ENCODE measurements at regions not wholly inside any gene's neighbourhood (a gene's known extent, or its start where the extent isn't known, plus 50 kb on each side); places are given as distances from the start of the nearest gene placed in this dataset.
"Not testable (repeated sequence)": the region's sequence is repeated elsewhere in the genome, so short reads cannot be mapped to it uniquely, and the experiment has no call there.

DNA sequence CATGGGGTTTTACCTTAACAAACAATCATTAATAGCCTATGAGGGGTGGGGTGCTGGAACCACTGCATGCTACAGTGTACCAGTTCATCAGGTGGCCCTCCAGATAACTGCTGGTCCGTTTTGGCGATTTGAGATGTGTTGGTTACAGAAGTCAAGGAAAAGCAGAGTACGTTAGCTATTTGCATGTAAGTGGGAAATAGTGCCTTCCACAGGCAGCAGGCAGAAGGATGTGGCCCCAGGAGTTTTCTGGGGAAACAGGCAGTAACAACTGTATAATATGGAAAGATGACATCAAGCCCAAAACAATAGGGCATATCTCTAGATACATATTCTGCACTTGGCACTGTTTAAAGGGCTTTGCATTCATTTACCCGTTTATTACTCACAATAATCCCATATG, 245.7 kb downstream of the COL4A1 start:
- DNase-seq: no peak
- Mint-ChIP-seq H3K4me3 (no peak overlapping the region), H3K4me1 (no peaks in the 10 kb centered on the region), H3K9me3 (no peaks in the 10 kb centered on the region), H3K27ac (no peak overlapping the region), H3K36me3 (ENCODE audit: low read depth) (no peaks in the 10 kb centered on the region), H3K27me3 (no peaks in the 10 kb centered on the region)
- intact Hi-C loops (cut with micrococcal nuclease): no loop called here

DNA sequence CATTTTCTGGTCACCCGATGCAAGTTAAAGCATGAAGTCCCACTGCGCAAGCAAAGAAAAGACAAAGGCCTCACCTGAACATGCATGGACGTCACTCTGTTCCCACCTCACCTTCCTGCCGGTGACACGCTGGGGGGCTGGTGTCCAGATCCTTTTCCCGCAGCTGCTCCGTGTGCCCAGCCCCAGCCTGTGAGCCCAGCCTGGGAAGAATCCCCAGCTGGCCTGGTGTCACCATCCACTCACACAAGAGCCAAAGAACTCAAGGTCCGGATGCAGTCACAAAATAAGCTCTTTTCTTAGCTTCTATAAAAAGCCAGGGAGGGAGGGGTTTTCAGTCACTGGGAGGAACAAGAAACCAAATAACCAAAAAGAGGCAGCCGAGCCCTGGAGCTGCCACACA, 249.9 kb downstream of the COL4A1 start:
- H3K4me1 Mint-ChIP-seq: peaks cover 6% of the 10 kb centered on the region
- no peak overlapping the region for H3K4me3 Mint-ChIP-seq
- H3K36me3 Mint-ChIP-seq (ENCODE audit: low read depth): no peaks in the 10 kb centered on the region
- H3K27ac Mint-ChIP-seq: no peak overlapping the region
- DNase-seq: no peak
- H3K9me3 Mint-ChIP-seq: no peaks in the 10 kb centered on the region
- intact Hi-C loops (cut with micrococcal nuclease): no loop called here
- no peaks in the 10 kb centered on the region for H3K27me3 Mint-ChIP-seq

DNA sequence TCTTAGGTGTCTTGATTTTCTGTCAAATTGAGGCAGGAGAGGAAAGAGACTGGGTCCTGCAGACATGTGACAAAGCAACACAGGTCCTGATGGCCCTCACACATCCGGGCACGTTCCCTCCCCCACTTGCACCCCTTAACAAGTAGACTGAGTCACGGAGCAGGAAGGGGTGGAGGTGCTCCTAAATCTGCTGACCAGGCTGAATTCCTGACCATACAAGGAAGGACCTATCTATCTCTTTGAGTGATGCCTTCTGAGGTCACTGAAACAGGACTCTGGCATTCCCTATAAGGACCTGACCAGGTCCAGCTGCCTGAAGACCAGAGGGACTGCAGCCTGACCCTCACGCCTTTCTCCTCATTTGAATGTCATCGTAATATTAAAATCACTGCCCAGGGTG, 250.3 kb downstream of the COL4A1 start:
- intact Hi-C loops (cut with micrococcal nuclease): no loop called here
- no peak overlapping the region for H3K4me3 Mint-ChIP-seq

DNA sequence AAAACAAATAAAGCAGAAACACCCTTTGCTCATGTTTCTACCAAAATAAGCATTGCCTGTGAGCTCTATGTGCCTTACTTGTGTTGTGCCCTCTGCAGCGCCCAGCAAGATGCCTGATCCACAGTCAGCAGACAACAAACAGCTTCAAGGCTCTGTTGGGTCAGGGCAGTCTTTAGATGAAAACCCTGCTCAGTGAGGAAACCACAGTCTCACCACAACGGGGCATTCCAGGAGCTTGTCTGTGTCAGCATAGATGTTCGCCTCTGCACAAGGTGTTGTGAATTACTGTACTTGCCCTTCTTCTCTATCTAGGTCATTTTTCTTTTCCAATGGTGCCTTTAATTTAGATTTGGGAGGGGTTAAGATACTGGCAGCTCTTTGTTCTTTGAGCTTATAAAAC, 251.9 kb downstream of the COL4A1 start:
- Mint-ChIP-seq H3K36me3 (ENCODE audit: low read depth) (no peaks in the 10 kb centered on the region), H3K27ac (no peak overlapping the region), H3K27me3 (no peaks in the 10 kb centered on the region), H3K9me3 (no peaks in the 10 kb centered on the region), H3K4me1 (peaks cover 6% of the 10 kb centered on the region), H3K4me3 (no peak overlapping the region)
- peak; percentile 64 for DNase-seq
- intact Hi-C loops (cut with micrococcal nuclease): no loop called here

More for the DNA sequence above, 250.3 kb downstream of the COL4A1 start:
- H3K9me3 Mint-ChIP-seq: no peaks in the 10 kb centered on the region
- H3K27me3 Mint-ChIP-seq: no peaks in the 10 kb centered on the region
- H3K4me1 Mint-ChIP-seq: peaks cover 6% of the 10 kb centered on the region
- H3K27ac Mint-ChIP-seq: no peak overlapping the region
- DNase-seq: no peak
- H3K36me3 Mint-ChIP-seq (ENCODE audit: low read depth): no peaks in the 10 kb centered on the region

DNA sequence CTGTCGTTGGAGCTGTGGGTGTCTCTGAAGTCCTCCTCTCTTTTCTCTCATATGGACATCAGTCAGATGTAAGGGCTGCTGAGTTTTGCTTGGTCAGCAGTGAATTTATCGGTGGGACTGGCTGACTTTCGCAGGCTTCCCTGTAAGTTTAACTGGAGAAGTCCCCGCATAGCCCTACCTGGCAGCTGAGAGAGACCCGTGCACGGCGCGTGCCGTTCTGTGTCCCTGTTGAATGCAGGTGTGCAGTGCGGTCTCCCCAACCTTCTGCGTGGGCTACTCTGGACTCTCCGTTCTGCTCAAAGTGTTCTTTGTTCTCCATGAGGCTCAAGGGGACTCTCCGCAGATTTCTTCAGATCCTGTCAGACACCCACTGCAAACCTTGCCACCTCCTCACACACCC, 252.9 kb downstream of the COL4A1 start:
- H3K27ac Mint-ChIP-seq: no peak overlapping the region

DNA sequence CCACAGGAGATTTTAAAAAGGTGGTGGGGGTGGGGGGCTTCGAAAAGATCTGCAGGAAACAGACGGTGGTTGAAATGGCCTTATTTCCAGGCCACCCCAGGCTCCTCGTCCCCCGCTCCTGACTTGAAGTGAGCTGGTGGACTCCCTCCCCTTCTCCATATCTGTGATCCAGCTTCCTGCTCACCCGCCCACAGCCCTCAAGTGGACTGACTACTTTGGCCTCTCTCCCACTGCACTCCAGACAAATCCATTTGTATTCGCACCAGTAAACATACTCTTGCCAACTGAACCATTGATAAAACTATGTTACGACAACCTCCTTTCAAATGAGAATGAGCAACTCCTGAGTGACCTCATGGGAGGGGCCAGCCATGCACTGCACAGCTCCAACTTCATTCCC, 259.5 kb downstream of the COL4A1 start:
- Mint-ChIP-seq H3K27me3 (peaks cover 14% of the 10 kb centered on the region), H3K9me3 (peaks cover 3% of the 10 kb centered on the region), H3K27ac (no peak overlapping the region), H3K36me3 (ENCODE audit: low read depth) (no peaks in the 10 kb centered on the region), H3K4me1 (no peaks in the 10 kb centered on the region), H3K4me3 (no peak overlapping the region)
- intact Hi-C loops (cut with micrococcal nuclease): no loop called here
- DNase-seq: no peak

More for the DNA sequence above, 252.9 kb downstream of the COL4A1 start:
- Mint-ChIP-seq H3K4me3 (no peak overlapping the region), H3K4me1 (peaks cover 6% of the 10 kb centered on the region), H3K9me3 (no peaks in the 10 kb centered on the region), H3K36me3 (ENCODE audit: low read depth) (no peaks in the 10 kb centered on the region), H3K27me3 (no peaks in the 10 kb centered on the region)
- no peak for DNase-seq
- intact Hi-C loops (cut with micrococcal nuclease): no loop called here

DNA sequence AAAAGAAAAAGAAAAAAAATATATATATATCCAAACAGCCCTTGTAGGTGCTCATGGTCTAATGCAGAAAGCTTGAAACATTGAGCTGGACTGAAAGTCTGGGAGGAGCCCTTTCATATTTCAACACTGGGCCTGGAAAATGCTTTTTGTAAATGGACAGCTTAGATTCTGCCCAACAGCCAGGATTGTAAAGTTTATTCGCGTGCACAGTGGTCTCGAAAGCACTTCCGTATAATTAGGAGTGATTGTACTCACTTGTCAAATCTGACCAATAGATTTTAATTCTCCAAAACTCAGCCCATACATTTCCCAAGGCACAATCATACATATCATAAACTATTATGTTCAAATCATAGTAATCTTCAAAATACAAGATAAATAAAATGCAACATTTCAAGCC, 260.1 kb downstream of the COL4A1 start:
- peaks cover 14% of the 10 kb centered on the region for H3K27me3 Mint-ChIP-seq
- H3K4me1 Mint-ChIP-seq: no peaks in the 10 kb centered on the region
- peaks cover 3% of the 10 kb centered on the region for H3K9me3 Mint-ChIP-seq
- intact Hi-C loops (cut with micrococcal nuclease): no loop called here
- H3K36me3 Mint-ChIP-seq (ENCODE audit: low read depth): no peaks in the 10 kb centered on the region
- no peak overlapping the region for H3K27ac Mint-ChIP-seq
- DNase-seq: no peak
- H3K4me3 Mint-ChIP-seq: no peak overlapping the region

DNA sequence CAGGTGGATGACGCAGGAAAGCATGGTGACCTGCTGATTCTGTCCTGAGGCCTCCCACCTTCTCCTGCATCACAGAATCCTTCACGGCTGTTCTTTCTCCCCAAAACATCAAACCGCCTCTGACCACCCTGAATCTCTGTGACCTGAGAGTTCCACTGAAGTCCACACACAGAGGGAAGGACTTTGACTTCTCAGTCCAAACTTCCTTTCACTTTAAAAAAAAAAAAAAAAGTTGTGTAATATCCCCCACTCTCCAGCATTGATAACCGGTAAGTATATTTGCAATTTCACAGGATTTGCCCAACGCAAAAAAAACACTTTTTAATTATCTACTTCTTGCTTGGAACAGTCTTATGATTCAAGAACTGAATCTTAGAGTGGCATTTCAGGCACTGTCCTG, 259.5 kb upstream of the IRS2 start:
- Mint-ChIP-seq H3K27ac (no peak overlapping the region), H3K9me3 (peaks cover 3% of the 10 kb centered on the region), H3K36me3 (ENCODE audit: low read depth) (no peaks in the 10 kb centered on the region), H3K4me3 (no peak overlapping the region), H3K4me1 (no peaks in the 10 kb centered on the region), H3K27me3 (peaks cover 14% of the 10 kb centered on the region)
- intact Hi-C loops (cut with micrococcal nuclease): no loop called here
- DNase-seq: no peak

DNA sequence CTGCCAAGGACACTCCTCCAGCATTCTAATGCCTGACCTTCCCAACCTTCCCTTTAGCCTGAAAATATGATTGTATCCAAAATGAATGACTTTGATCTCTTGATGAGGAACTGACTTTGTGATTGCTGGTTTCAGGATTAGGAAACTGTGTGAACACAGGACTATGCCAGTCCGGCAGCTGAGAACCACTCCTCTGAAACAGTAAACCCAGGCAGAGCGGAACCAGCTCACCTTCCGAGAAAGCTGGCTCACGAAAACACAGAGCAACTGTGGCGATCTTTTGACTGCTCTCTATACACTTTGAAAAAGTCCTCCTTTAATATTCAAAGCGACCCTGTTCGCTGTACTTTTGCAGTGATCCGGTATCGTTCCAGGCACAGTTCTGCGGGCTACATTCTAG, 258.8 kb upstream of the IRS2 start:
- intact Hi-C loops (cut with micrococcal nuclease): no loop called here
- no peak overlapping the region for H3K27ac Mint-ChIP-seq

DNA sequence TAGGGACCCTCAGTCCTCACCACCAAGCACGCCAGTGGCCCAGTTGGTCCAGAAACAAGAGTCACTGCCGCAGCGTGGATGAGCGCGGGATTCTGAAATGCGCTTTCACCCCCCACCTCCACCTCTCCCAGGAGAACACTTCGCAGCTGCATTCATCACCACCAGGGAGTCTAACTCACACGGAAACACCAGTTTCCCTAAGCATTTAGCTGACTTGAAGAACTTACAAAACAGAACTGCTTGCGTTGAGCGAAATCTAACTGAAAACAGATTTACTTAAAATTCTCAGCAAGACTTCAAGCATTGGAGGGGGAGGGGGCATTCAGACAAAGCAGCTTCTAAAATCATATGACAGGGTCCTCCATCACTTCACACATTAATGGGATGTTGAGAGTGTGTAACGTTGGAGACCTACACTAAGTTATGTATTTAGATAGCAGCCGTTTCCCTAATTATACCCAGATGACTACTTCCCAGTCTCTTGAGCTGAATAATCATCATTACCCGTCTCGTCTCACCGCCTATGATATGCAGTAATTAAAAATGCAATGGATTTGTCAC, 258.2 kb upstream of the IRS2 start:
- Mint-ChIP-seq H3K36me3 (ENCODE audit: low read depth) (no peaks in the 10 kb centered on the region), H3K27me3 (peaks cover 14% of the 10 kb centered on the region), H3K4me1 (no peaks in the 10 kb centered on the region), H3K4me3 (no peak overlapping the region), H3K9me3 (peaks cover 3% of the 10 kb centered on the region), H3K27ac (no peak overlapping the region)
- intact Hi-C loops (cut with micrococcal nuclease): no loop called here
- no peak for DNase-seq

More for the DNA sequence above, 258.8 kb upstream of the IRS2 start:
- Mint-ChIP-seq H3K36me3 (ENCODE audit: low read depth) (no peaks in the 10 kb centered on the region), H3K4me1 (no peaks in the 10 kb centered on the region), H3K9me3 (peaks cover 3% of the 10 kb centered on the region), H3K27me3 (peaks cover 14% of the 10 kb centered on the region), H3K4me3 (no peak overlapping the region)
- DNase-seq: no peak

DNA sequence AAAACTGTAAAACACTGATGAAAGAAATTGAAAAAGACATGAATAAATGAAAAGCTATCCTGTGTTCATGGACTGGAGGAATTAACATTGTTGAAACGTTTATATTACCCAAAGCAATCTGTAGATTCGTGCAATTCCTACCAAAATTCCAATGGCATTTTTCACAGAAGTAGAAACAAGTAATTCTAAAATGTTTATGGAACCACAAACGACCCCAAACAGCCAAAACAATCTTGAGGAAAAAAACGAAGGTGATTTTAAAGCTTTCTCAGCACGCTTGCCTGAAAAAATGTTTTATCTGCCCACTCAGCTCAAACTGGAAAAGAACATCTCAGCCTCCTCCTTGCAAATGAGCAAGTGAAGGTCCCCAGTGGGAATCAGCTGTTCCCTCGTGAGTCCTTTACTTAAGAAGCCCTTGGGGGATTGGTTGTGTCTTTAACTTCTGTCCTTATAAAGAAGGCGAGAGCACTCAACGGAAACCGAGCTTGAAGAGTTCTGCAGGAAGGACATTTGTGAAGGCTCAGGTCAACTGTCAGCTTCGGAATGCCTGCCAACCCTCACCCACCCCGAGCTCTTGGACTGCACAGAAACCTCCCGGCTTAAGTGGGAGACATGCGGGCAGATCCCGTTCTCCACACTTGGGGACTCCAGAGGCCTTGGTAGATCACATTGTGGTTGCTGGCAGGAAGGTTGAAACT, 256.0 kb upstream of the IRS2 start:
- Mint-ChIP-seq H3K4me1 (no peaks in the 10 kb centered on the region), H3K27me3 (peaks cover 9% of the 10 kb centered on the region), H3K27ac (no peak overlapping the region), H3K4me3 (no peak overlapping the region), H3K36me3 (ENCODE audit: low read depth) (no peaks in the 10 kb centered on the region), H3K9me3 (no peaks in the 10 kb centered on the region)
- intact Hi-C loops (cut with micrococcal nuclease): no loop called here
- DNase-seq: no peak

DNA sequence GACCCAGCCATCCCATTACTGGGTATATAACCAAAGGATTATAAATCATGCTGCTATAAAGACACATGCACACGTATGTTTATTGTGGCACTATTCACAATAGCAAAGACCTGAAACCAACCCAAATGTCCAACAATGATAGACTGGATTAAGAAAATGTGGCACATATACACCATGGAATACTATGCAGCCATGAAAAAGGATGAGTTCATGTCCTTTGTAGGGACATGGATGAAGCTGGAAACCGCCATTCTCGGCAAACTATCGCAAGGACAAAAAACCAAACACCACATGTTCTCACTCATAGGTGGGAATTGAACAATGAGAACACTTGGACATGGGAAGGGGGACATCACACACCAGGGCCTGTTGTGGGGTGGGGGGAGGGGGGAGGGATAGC, 255.3 kb upstream of the IRS2 start:
- H3K9me3 Mint-ChIP-seq; H3K4me1 Mint-ChIP-seq; H3K27ac Mint-ChIP-seq; DNase-seq; H3K27me3 Mint-ChIP-seq; H3K36me3 Mint-ChIP-seq (ENCODE audit: low read depth); intact Hi-C loops (cut with micrococcal nuclease); H3K4me3 Mint-ChIP-seq: not testable (repeated sequence)

DNA sequence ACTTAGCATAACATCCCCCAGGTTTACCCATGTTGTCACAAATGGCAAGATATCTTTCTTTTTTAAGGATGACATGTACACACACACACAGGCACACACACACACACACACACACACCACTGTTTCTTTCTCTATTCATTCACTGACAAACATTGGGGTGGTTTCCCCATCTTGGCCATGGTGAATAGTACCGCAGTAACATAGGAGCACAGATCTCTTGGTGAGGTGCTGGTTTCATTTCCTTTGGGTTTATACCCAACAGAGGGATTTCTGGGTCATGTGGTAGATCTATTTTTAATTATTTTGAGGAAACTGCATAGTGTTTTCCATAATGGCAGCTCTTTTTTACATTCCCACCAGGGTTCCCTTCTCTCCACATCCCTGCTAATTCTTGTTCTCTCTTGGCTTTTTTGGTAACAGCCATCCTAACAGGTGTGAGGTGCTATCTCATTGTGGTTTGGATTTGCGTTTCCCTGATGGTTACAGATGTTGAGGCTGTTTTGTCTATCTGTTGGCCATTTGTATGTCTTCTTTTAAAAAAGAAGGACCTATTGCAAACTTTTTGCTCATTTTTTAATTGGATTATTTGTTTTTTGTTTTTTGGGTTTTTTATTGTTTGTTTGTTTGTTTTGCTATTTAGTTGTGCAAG, 251.7 kb upstream of the IRS2 start:
- H3K36me3 Mint-ChIP-seq (ENCODE audit: low read depth): no peaks in the 10 kb centered on the region
- H3K4me1 Mint-ChIP-seq: no peaks in the 10 kb centered on the region
- no peaks in the 10 kb centered on the region for H3K27me3 Mint-ChIP-seq
- H3K9me3 Mint-ChIP-seq: no peaks in the 10 kb centered on the region
- intact Hi-C loops (cut with micrococcal nuclease): no loop called here
- no peak overlapping the region for H3K4me3 Mint-ChIP-seq
- no peak for DNase-seq
- no peak overlapping the region for H3K27ac Mint-ChIP-seq

DNA sequence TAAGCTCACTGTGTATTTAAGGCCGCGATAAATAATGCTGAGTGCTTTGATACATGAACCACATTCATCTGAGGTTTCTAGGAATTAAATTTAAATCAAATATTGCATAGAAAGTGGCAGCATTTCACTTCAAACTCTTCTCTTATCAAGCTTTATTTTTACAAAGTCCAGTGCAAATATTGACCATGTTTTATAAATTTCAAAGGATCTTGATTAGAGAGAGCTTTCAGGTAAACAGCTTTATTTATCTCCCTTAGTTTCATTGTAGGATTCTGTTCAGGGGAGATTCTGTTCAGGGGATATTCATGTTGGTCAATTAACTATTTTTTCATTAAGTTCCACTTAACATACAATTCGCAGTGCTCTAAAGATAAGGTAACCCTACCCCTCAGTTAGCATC, 249.7 kb upstream of the IRS2 start:
- no peak overlapping the region for H3K4me3 Mint-ChIP-seq
- H3K9me3 Mint-ChIP-seq: no peaks in the 10 kb centered on the region
- no peaks in the 10 kb centered on the region for H3K4me1 Mint-ChIP-seq
- H3K36me3 Mint-ChIP-seq (ENCODE audit: low read depth): no peaks in the 10 kb centered on the region
- no peak overlapping the region for H3K27ac Mint-ChIP-seq
- H3K27me3 Mint-ChIP-seq: no peaks in the 10 kb centered on the region
- intact Hi-C loops (cut with micrococcal nuclease): no loop called here
- DNase-seq: no peak
